Right atrium auricular region (tissue), 2 donors: ENCODE measurements at regions not wholly inside any gene's neighbourhood (a gene's known extent, or its start where the extent isn't known, plus 50 kb on each side); places are given as distances from the start of the nearest gene placed in this dataset.

Source experiments
- DNase-seq: peaks from one replicate; pipeline ENCODE4 v3.0.0-alpha.2; 2019; ENCODE audit warnings: low spot score
- H3K27ac ChIP-seq, 2 donors: fragments of 200-600 bp; sonication (generic); 1 replicate in 1 of 2; 2 replicates in 1 of 2; pipeline ENCODE4 v1.5.1; 2016 to 2019
- H3K27me3 ChIP-seq, 2 donors: fragments of 200-600 bp; sonication (generic); one replicate each; pipeline versions ENCODE4 v1.5.1 to v1.6.0; 2017 to 2019
- H3K36me3 ChIP-seq: fragments of 200-600 bp; sonication (generic); one replicate; pipeline ENCODE4 v1.5.1; 2016
- H3K4me1 ChIP-seq, 2 donors: fragments of 200-600 bp; sonication (generic); one replicate each; pipeline versions ENCODE4 v1.5.1 to v1.6.0; 2017 to 2019
- H3K4me3 ChIP-seq, 2 donors: fragments of 200-600 bp; sonication (generic); 1 replicate in 1 of 2; 2 replicates in 1 of 2; pipeline ENCODE4 v1.5.1; 2017 to 2019; ENCODE audit warnings: mild to moderate bottlenecking in 1 of 2, moderate library complexity in 1 of 2
- H3K9me3 ChIP-seq, 2 donors: fragments of 200-600 bp; sonication (generic); one replicate each; pipeline ENCODE4 v1.5.1; 2019
- CTCF ChIP-seq, 2 donors: fragments of 200-600 bp; sonication (generic); IDR thresholded peaks; one replicate each; pipeline ENCODE4 v1.5.1; 2019; ENCODE audit warnings: antibody characterized with exemption in 2 of 2

GRCh38 chr11:119847853-119848252 lies 118.9 kb upstream of the NECTIN1 start:
- no peak for DNase-seq
- Histone ChIP-seq H3K4me1 (peaks cover 0 to 6% of the 10 kb centered on the region in 2 donors), H3K36me3 (no peaks in the 10 kb centered on the region), H3K4me3 (no peak overlapping the region), H3K27ac (no peak overlapping the region), H3K9me3 (peaks cover 0 to 10% of the 10 kb centered on the region in 2 donors), H3K27me3 (no peaks in the 10 kb centered on the region)
- no peak for TF ChIP-seq CTCF (IDR thresholded peaks at IDR 0.05)

GRCh38 chr11:119846374-119846773 lies 117.4 kb upstream of the NECTIN1 start:
- H3K4me3 ChIP-seq = no peak overlapping the region
- no peak for DNase-seq
- H3K4me1 ChIP-seq = peaks cover 0 to 6% of the 10 kb centered on the region in 2 donors
- H3K27me3 ChIP-seq = no peaks in the 10 kb centered on the region
- no peak overlapping the region for H3K27ac ChIP-seq
- no peak for TF ChIP-seq CTCF (IDR thresholded peaks at IDR 0.05)
- H3K9me3 ChIP-seq = peaks cover 0 to 10% of the 10 kb centered on the region in 2 donors
- no peaks in the 10 kb centered on the region for H3K36me3 ChIP-seq

- no peak for DNase-seq
- peaks cover 0 to 6% of the 10 kb centered on the region in 2 donors for H3K4me1 ChIP-seq
- H3K27me3 ChIP-seq = no peaks in the 10 kb centered on the region
- no peak overlapping the region for H3K4me3 ChIP-seq
- no peaks in the 10 kb centered on the region for H3K36me3 ChIP-seq
- peaks cover 0 to 10% of the 10 kb centered on the region in 2 donors for H3K9me3 ChIP-seq
- H3K27ac ChIP-seq = no peak overlapping the region
- no peak for TF ChIP-seq CTCF (IDR thresholded peaks at IDR 0.05)
Observed at GRCh38 chr11:119845756-119846155, 116.8 kb upstream of the NECTIN1 start.

GRCh38 chr11:119845305-119845704 lies 116.3 kb upstream of the NECTIN1 start:
- Histone ChIP-seq H3K4me1 (peaks cover 0 to 6% of the 10 kb centered on the region in 2 donors), H3K36me3 (no peaks in the 10 kb centered on the region), H3K4me3 (no peak overlapping the region), H3K9me3 (peaks cover 0 to 10% of the 10 kb centered on the region in 2 donors), H3K27me3 (no peaks in the 10 kb centered on the region), H3K27ac (no peak overlapping the region)
- no peak for DNase-seq
- no peak for TF ChIP-seq CTCF (IDR thresholded peaks at IDR 0.05)

- Histone ChIP-seq H3K9me3 (peaks cover 0 to 10% of the 10 kb centered on the region in 2 donors), H3K27me3 (no peaks in the 10 kb centered on the region), H3K36me3 (no peaks in the 10 kb centered on the region), H3K4me3 (no peak overlapping the region), H3K27ac (no peak overlapping the region), H3K4me1 (peaks cover 0 to 6% of the 10 kb centered on the region in 2 donors)
- TF ChIP-seq CTCF (IDR thresholded peaks at IDR 0.05) = no peak
- no peak for DNase-seq
Observed at GRCh38 chr11:119844808-119845207, 115.8 kb upstream of the NECTIN1 start.

GRCh38 chr11:119843877-119844276 lies 114.9 kb upstream of the NECTIN1 start:
- H3K4me3 ChIP-seq = no peak overlapping the region
- no peaks in the 10 kb centered on the region for H3K27me3 ChIP-seq
- no peaks in the 10 kb centered on the region for H3K36me3 ChIP-seq
- H3K27ac ChIP-seq = no peak overlapping the region
- DNase-seq = no peak
- TF ChIP-seq CTCF (IDR thresholded peaks at IDR 0.05) = no peak
- H3K9me3 ChIP-seq = peaks cover 0 to 10% of the 10 kb centered on the region in 2 donors
- H3K4me1 ChIP-seq = peaks cover 0 to 6% of the 10 kb centered on the region in 2 donors
